IMR-90 (cell line): ENCODE measurements at regions not wholly inside any gene's neighbourhood (a gene's known extent, or its start where the extent isn't known, plus 50 kb on each side); places are given as distances from the start of the nearest gene placed in this dataset.

Experiments used
- ATAC-seq: fragments of 200-7000 bp; cut with Tn5 transposase; 2 replicates; pipeline ENCODE4 v1.9.1; 2020; ENCODE audit warnings: low read depth, mild to moderate bottlenecking, moderate library complexity
- BruUV-seq: library from RNA; stranded (reverse); fragments of 400-500 nt; replicated peaks from 2 replicates; lab custom pipeline; 2021; lab: Mats Ljungman, UMichigan
- CTCF ChIA-PET: fragments of 300-600 bp; formaldehyde crosslinking; extraction: SDS; loops from one replicate; lab custom pipeline; 2021; ENCODE audit warnings: antibody characterized with exemption; lab: Yijun Ruan, JAX
- POLR2A ChIA-PET: fragments of 300-600 bp; sonication (Branson Sonifier 250); formaldehyde crosslinking; loops from one replicate; lab custom pipeline; 2022; ENCODE audit warnings: antibody characterized with exemption; ENCODE audit not compliant: unreplicated experiment; lab: Charles Lee
- DNase-seq: peaks from one replicate; pipeline ENCODE4 v3.0.0; 2013
- H2AFZ ChIP-seq: replicated peaks from 2 replicates; pipeline ENCODE3; 2013; ENCODE audit warnings: low read length, mild to moderate bottlenecking; ENCODE audit not compliant: poor library complexity
- H2AK5ac ChIP-seq: 2 replicates; pipeline ENCODE4 v1.6.1; 2013; ENCODE audit warnings: low read depth, low read length, inconsistent platforms
- H2AK9ac ChIP-seq: replicated peaks from 2 replicates; pipeline ENCODE3; 2013; ENCODE audit warnings: mild to moderate bottlenecking, low read depth, low read length, moderate library complexity; ENCODE audit not compliant: poor library complexity
- H2BK120ac ChIP-seq: 2 replicates; pipeline ENCODE4 v1.6.1; 2013; ENCODE audit warnings: low read depth, low read length, inconsistent platforms
- H2BK15ac ChIP-seq: 3 replicates; pipeline ENCODE4 v1.6.1; 2013; ENCODE audit warnings: low read depth, low read length, inconsistent platforms
- H2BK20ac ChIP-seq: 2 replicates; pipeline ENCODE4 v1.6.1; 2013; ENCODE audit warnings: low read depth, mild to moderate bottlenecking, inconsistent platforms, low read length, moderate library complexity
- H2BK5ac ChIP-seq: 2 replicates; pipeline ENCODE4 v1.6.1; 2013; ENCODE audit warnings: mild to moderate bottlenecking, low read depth, low read length, inconsistent platforms; ENCODE audit not compliant: poor library complexity, severe bottlenecking
- H3K14ac ChIP-seq: replicated peaks from 2 replicates; pipeline ENCODE4 v1.6.1; 2013; ENCODE audit warnings: low read depth, low read length, inconsistent platforms
- H3K18ac ChIP-seq: 2 replicates; pipeline ENCODE4 v1.6.1; 2013; ENCODE audit warnings: low read depth, low read length, control low read depth
- H3K23ac ChIP-seq: 2 replicates; pipeline ENCODE4 v1.6.1; 2013; ENCODE audit warnings: low read depth, low read length, inconsistent platforms
- H3K27ac ChIP-seq: 2 replicates; pipeline ENCODE4 v1.5.1; 2013; ENCODE audit warnings: mild to moderate bottlenecking, control low read depth, low read length; ENCODE audit not compliant: insufficient read depth
- H3K27me3 ChIP-seq: 2 replicates; pipeline ENCODE4 v1.6.1; 2013; ENCODE audit warnings: low read length; ENCODE audit not compliant: control insufficient read depth, insufficient read depth
- H3K36me3 ChIP-seq: 2 replicates; pipeline ENCODE4 v1.6.1; 2013; ENCODE audit warnings: low read length, mixed read lengths; ENCODE audit not compliant: control insufficient read depth, insufficient read depth
- H3K4ac ChIP-seq: 2 replicates; pipeline ENCODE4 v1.6.1; 2013; ENCODE audit warnings: low read depth, low read length, inconsistent platforms
- H3K4me1 ChIP-seq: 2 replicates; pipeline ENCODE4 v1.6.1; 2013; ENCODE audit warnings: low read length, mixed read lengths; ENCODE audit not compliant: control insufficient read depth, insufficient read depth
- H3K4me2 ChIP-seq: 2 replicates; pipeline ENCODE4 v1.6.1; 2013; ENCODE audit warnings: low read depth, mild to moderate bottlenecking, control low read depth, low read length, moderate library complexity
- H3K4me3 ChIP-seq: 2 replicates; pipeline ENCODE4 v1.5.1; 2013; ENCODE audit warnings: low read depth, mild to moderate bottlenecking, control low read depth, low read length, moderate library complexity; ENCODE audit not compliant: insufficient read depth
- H3K56ac ChIP-seq: 2 replicates; pipeline ENCODE4 v1.6.1; 2013; ENCODE audit warnings: low read length, inconsistent platforms; ENCODE audit not compliant: insufficient read depth; ENCODE audit errors: extremely low read depth
- H3K79me1 ChIP-seq, 2 experiments: 2 replicates each; pipeline ENCODE4 v1.6.1; 2013; ENCODE audit warnings: low read length in 2 of 2, inconsistent platforms in 1 of 2, low read depth in 1 of 2
- H3K9ac ChIP-seq: 2 replicates; pipeline ENCODE4 v1.6.1; 2013; ENCODE audit warnings: low read depth, low read length, control low read depth
- H3K9me1 ChIP-seq: 2 replicates; pipeline ENCODE4 v1.6.1; 2013; ENCODE audit warnings: low read length, inconsistent platforms; ENCODE audit not compliant: insufficient read depth
- H3K9me3 ChIP-seq: 2 replicates; pipeline ENCODE4 v1.6.1; 2013; ENCODE audit warnings: low read length; ENCODE audit not compliant: control insufficient read depth, insufficient read depth
- H4K20me1 ChIP-seq: 2 replicates; pipeline ENCODE4 v1.6.1; 2013; ENCODE audit warnings: low read length, inconsistent platforms; ENCODE audit not compliant: insufficient read depth
- H4K5ac ChIP-seq: 2 replicates; pipeline ENCODE4 v1.6.1; 2013; ENCODE audit warnings: mild to moderate bottlenecking, low read depth, low read length, control low read depth
- H4K8ac ChIP-seq, 2 experiments: 2 replicates each; pipeline ENCODE4 v1.6.1; 2013; ENCODE audit warnings: low read depth in 2 of 2, low read length in 2 of 2, control low read depth in 1 of 2, inconsistent platforms in 1 of 2
- H4K91ac ChIP-seq: 2 replicates; pipeline ENCODE4 v1.6.1; 2013; ENCODE audit warnings: low read depth, low read length, inconsistent platforms; ENCODE audit not compliant: insufficient read depth
- BHLHE40 ChIP-seq: fragments of 150-350 bp; IDR thresholded peaks from 2 replicates; pipeline ENCODE4 v1.6.1; 2016; ENCODE audit warnings: mild to moderate bottlenecking, low read depth, low read length
- CEBPB ChIP-seq: IDR thresholded peaks from 2 replicates; pipeline ENCODE4 v1.6.1; 2012; ENCODE audit warnings: low read depth, low read length, improper control_type of control experiment
- CHD1 ChIP-seq: IDR thresholded peaks from 2 replicates; pipeline ENCODE4 v1.6.1; 2012; ENCODE audit warnings: low read depth, low read length, improper control_type of control experiment
- CTCF ChIP-seq: conservative IDR thresholded peaks from 2 replicates; pipeline ENCODE4 v1.5.1; 2012; ENCODE audit warnings: mild to moderate bottlenecking, low read depth, low read length, improper control_type of control experiment
- ELK1 ChIP-seq: fragments of 150-350 bp; IDR thresholded peaks from 2 replicates; pipeline ENCODE4 v1.6.1; 2016; ENCODE audit warnings: low read depth, mild to moderate bottlenecking, low read length, moderate library complexity, borderline replicate concordance
- FOS ChIP-seq: fragments of 150-350 bp; IDR thresholded peaks from 2 replicates; pipeline ENCODE4 v1.6.1; 2016; ENCODE audit warnings: low read depth, low read length
- MAFK ChIP-seq: IDR thresholded peaks from 2 replicates; pipeline ENCODE4 v1.6.1; 2012; ENCODE audit warnings: low read depth, low read length, improper control_type of control experiment
- MXI1 ChIP-seq: IDR thresholded peaks from 2 replicates; pipeline ENCODE4 v1.6.1; 2012; ENCODE audit warnings: low read depth, mild to moderate bottlenecking, low read length, moderate library complexity, borderline replicate concordance
- NFE2L2 ChIP-seq: fragments of 150-350 bp; IDR thresholded peaks from 2 replicates; pipeline ENCODE4 v1.6.1; 2016; ENCODE audit warnings: low read depth, mild to moderate bottlenecking, low read length
- POLR2A ChIP-seq: IDR thresholded peaks from 2 replicates; pipeline ENCODE4 v1.6.1; 2012; ENCODE audit warnings: mild to moderate bottlenecking, low read depth, low read length
- RAD21 ChIP-seq: IDR thresholded peaks from 2 replicates; pipeline ENCODE4 v1.6.1; 2012; ENCODE audit warnings: low read length, improper control_type of control experiment
- RCOR1 ChIP-seq: IDR thresholded peaks from 2 replicates; pipeline ENCODE4 v1.6.1; 2012; ENCODE audit warnings: mild to moderate bottlenecking, low read length, improper control_type of control experiment; ENCODE audit not compliant: insufficient replicate concordance
- RFX5 ChIP-seq: IDR thresholded peaks from 2 replicates; pipeline ENCODE4 v1.8.0; 2012; ENCODE audit warnings: low read depth, mild to moderate bottlenecking, low read length, moderate library complexity
- SMC3 ChIP-seq: fragments of 150-350 bp; IDR thresholded peaks from 2 replicates; pipeline ENCODE4 v1.6.1; 2016; ENCODE audit warnings: low read depth, mild to moderate bottlenecking, antibody characterized with exemption, low read length, moderate library complexity
- USF2 ChIP-seq: fragments of 150-350 bp; IDR thresholded peaks from 2 replicates; pipeline ENCODE4 v1.6.1; 2017; ENCODE audit warnings: mild to moderate bottlenecking, antibody characterized with exemption, low read length, low read depth
- WGBS, 2 experiments: methylation state at CpG; one replicate each; pipeline versions ENCODE4 v1.1.5 to v1.1.7; 2013; ENCODE audit warnings: missing lambda C conversion rate in 2 of 2; ENCODE audit not compliant: insufficient read length in 1 of 2; ENCODE audit errors: extremely low coverage in 2 of 2; 5-methylcytosine and 5-hydroxymethylcytosine counted together
- dilution Hi-C: fragments of 300-500 bp; cut with HindIII; formaldehyde crosslinking; loops from one replicate; pipeline ENCODE4 v1.14.3; 2018; ENCODE audit warnings: low sequenced_read_pairs; ENCODE audit not compliant: unreplicated experiment
- in situ Hi-C: fragments of 300-500 bp; cut with MboI; formaldehyde crosslinking; loops from 3 replicates; pipeline ENCODE4 v1.14.3; 2019; ENCODE audit warnings: low sequenced_read_pairs, inconsistent platforms, mixed read lengths
- intact Hi-C: fragments of 100-400 bp; cut with micrococcal nuclease; formaldehyde crosslinking; loops from 2 replicates; pipeline ENCODE4 v1.10.0; 2022

GRCh38 chr20:51856432-51856831 is 54.1 kb upstream of the SALL4 start:
- DNase-seq (no peak), ATAC-seq (no peak)
- Histone ChIP-seq H2BK120ac (no peak overlapping the region), H3K27me3 (peaks cover 6% of the 10 kb centered on the region), H3K18ac (no peak overlapping the region), H4K5ac (no peak overlapping the region), H2AK9ac (no peak overlapping the region), H2AK5ac (no peak overlapping the region), H4K91ac (no peak overlapping the region), H2BK15ac (no peak overlapping the region), H3K23ac (no peak overlapping the region), H2BK5ac (no peak overlapping the region), H3K4me2 (no peak overlapping the region), H3K79me1 (no peaks in the 10 kb centered on the region), H3K4me3 (no peak overlapping the region), H2BK20ac (no peak overlapping the region), H3K9me3 (no peaks in the 10 kb centered on the region), H3K27ac (no peak overlapping the region), H3K9me1 (no peaks in the 10 kb centered on the region), H3K9ac (no peak overlapping the region), H3K56ac (no peak overlapping the region), H3K36me3 (no peaks in the 10 kb centered on the region), H4K8ac (no peak overlapping the region), H3K14ac (no peak overlapping the region), H3K4ac (no peak overlapping the region), H2AFZ (no peak overlapping the region), H3K4me1 (no peaks in the 10 kb centered on the region), H4K20me1 (no peaks in the 10 kb centered on the region)
- dilution Hi-C loops, result no loop called here
- TF ChIP-seq ELK1 (no peak), CHD1 (no peak), RAD21 (no peak), RFX5 (no peak), RCOR1 (no peak), BHLHE40 (no peak), USF2 (no peak), NFE2L2 (no peak), MXI1 (no peak), SMC3 (no peak), MAFK (no peak), FOS (no peak), CEBPB (no peak), CTCF (no peak), POLR2A (no peak)
- ChIA-PET POLR2A (no interaction called here), CTCF (no interaction called here)
- in situ Hi-C loops, result no loop called here
- BruUV-seq, result no TSS peak
- intact Hi-C loops, result no loop called here
- WGBS, 2 experiments, result no CpG with 5 or more reads among the region's 3 CpGs
